Esophagus squamous epithelium (tissue), 5 donors: ENCODE measurements at regions not wholly inside any gene's neighbourhood (a gene's known extent, or its start where the extent isn't known, plus 50 kb on each side); places are given as distances from the start of the nearest gene placed in this dataset.

Source experiments
- DNase-seq: peaks from one replicate; lab custom pipeline; 2025; lab: John Stamatoyannopoulos, UW
- H3K27ac ChIP-seq, 4 donors: fragments of 200-600 bp; sonication (generic); one replicate each; pipeline ENCODE4 v1.5.1; 2016 to 2019; ENCODE audit warnings: mild to moderate bottlenecking in 1 of 4
- H3K27me3 ChIP-seq, 4 donors: fragments of 200-600 bp; sonication (generic); 1 replicate in 3 of 4; 2 replicates in 1 of 4; pipeline versions ENCODE4 v1.5.1 to v1.6.0; 2017 to 2021; ENCODE audit warnings: antibody characterized with exemption in 1 of 4
- H3K36me3 ChIP-seq, 3 donors: fragments of 200-600 bp; sonication (generic); one replicate each; pipeline ENCODE4 v1.5.1; 2016 to 2019
- H3K4me1 ChIP-seq, 3 donors: fragments of 200-600 bp; sonication (generic); one replicate each; pipeline ENCODE4 v1.5.1; 2017 to 2019
- H3K4me3 ChIP-seq, 4 donors: fragments of 200-600 bp; sonication (generic); 1 replicate in 3 of 4; 2 replicates in 1 of 4; pipeline ENCODE4 v1.5.1; 2016 to 2019; ENCODE audit warnings: mild to moderate bottlenecking in 2 of 4, moderate library complexity in 1 of 4
- H3K9me3 ChIP-seq, 3 donors: fragments of 200-600 bp; sonication (generic); one replicate each; pipeline ENCODE4 v1.5.1; 2016 to 2019
- CTCF ChIP-seq, 6 experiments: fragments of 450-650 bp in 4 of 6; fragments of 200-600 bp in 2 of 6; sonication (generic) in 2 of 6; IDR thresholded peaks; one replicate each; pipeline ENCODE4 v1.5.1; 2016 to 2019; ENCODE audit warnings: antibody characterized with exemption in 6 of 6, mild to moderate bottlenecking in 4 of 6, moderate library complexity in 4 of 6
- POLR2A ChIP-seq, 4 donors: fragments of 450-650 bp; IDR thresholded peaks; one replicate each; pipeline ENCODE4 v1.6.1; 2017; ENCODE audit warnings: antibody characterized with exemption in 4 of 4, mild to moderate bottlenecking in 4 of 4, moderate library complexity in 3 of 4
- WGBS, 2 donors: methylation state at CpG; one replicate each; pipeline ENCODE4 v1.1.5; 2018; 5-methylcytosine and 5-hydroxymethylcytosine counted together
- intact Hi-C: fragments of 100-400 bp; cut with DNase I; formaldehyde crosslinking; loops from one replicate; pipeline ENCODE4 v1.15.0; 2022
- donor health status: DM: yes; HTN: yes; CAD: no.

- Histone ChIP-seq H3K4me1 (peaks cover 0 to 23% (median 0%) of the 10 kb centered on the region in 3 donors), H3K27me3 (no peaks in the 10 kb centered on the region), H3K27ac (no peak overlapping the region), H3K9me3 (no peaks in the 10 kb centered on the region), H3K4me3 (no peak overlapping the region), H3K36me3 (no peaks in the 10 kb centered on the region)
- no peak for TF ChIP-seq POLR2A (IDR thresholded peaks at IDR 0.05)
- TF ChIP-seq CTCF (IDR thresholded peaks at IDR 0.05) = no peak
- intact Hi-C loops = no loop called here
- no peak for DNase-seq
- 44 to 70% methylated on average over 7 of the region's 7 CpGs for WGBS, 2 donors
These were observed 109.0 kb downstream of the TFAP2A start for GRCh38 chr6:10305790-10306415.

GRCh38 chr6:10303608-10304506 lies 111.0 kb downstream of the TFAP2A start:
- DNase-seq = no peak
- no peaks in the 10 kb centered on the region for H3K9me3 ChIP-seq
- H3K36me3 ChIP-seq = no peaks in the 10 kb centered on the region
- H3K27me3 ChIP-seq = no peaks in the 10 kb centered on the region
- peaks cover 0 to 9% (median 0%) of the 10 kb centered on the region in 3 donors for H3K4me1 ChIP-seq
- no peak overlapping the region for H3K4me3 ChIP-seq
- H3K27ac ChIP-seq = no peak overlapping the region
- no peak for TF ChIP-seq POLR2A (IDR thresholded peaks at IDR 0.05)
- WGBS, 2 donors = 78 to 81% methylated on average over 7 of the region's 7 CpGs
- intact Hi-C loops = no loop called here

- intact Hi-C loops = no loop called here
- Histone ChIP-seq H3K36me3 (no peaks in the 10 kb centered on the region), H3K4me3 (no peak overlapping the region), H3K4me1 (peaks cover 0 to 9% (median 0%) of the 10 kb centered on the region in 3 donors), H3K27me3 (no peaks in the 10 kb centered on the region), H3K27ac (no peak overlapping the region), H3K9me3 (no peaks in the 10 kb centered on the region)
- TF ChIP-seq CTCF (IDR thresholded peaks at IDR 0.05) (no peak), POLR2A (IDR thresholded peaks at IDR 0.05) (no peak)
- DNase-seq = no peak
- WGBS, 2 donors = 77% methylated on average over 6 of the region's 6 CpGs
These were observed 112.2 kb downstream of the TFAP2A start for GRCh38 chr6:10302566-10303235.

- 18 to 59% methylated on average over 2 of the region's 2 CpGs for WGBS, 2 donors
- no peak for DNase-seq
- Histone ChIP-seq H3K36me3 (no peaks in the 10 kb centered on the region), H3K4me3 (no peak overlapping the region), H3K4me1 (no peaks in the 10 kb centered on the region), H3K9me3 (no peaks in the 10 kb centered on the region), H3K27ac (no peak overlapping the region), H3K27me3 (no peaks in the 10 kb centered on the region)
- intact Hi-C loops = no loop called here
- TF ChIP-seq CTCF (IDR thresholded peaks at IDR 0.05) (no peak), POLR2A (IDR thresholded peaks at IDR 0.05) (no peak)
These were observed 114.8 kb downstream of the TFAP2A start for GRCh38 chr6:10300071-10300470.

GRCh38 chr6:10297832-10298231 lies 117.0 kb downstream of the TFAP2A start:
- TF ChIP-seq CTCF (IDR thresholded peaks at IDR 0.05) (no peak), POLR2A (IDR thresholded peaks at IDR 0.05) (no peak)
- Histone ChIP-seq H3K4me3 (no peak overlapping the region), H3K36me3 (no peaks in the 10 kb centered on the region), H3K27me3 (no peaks in the 10 kb centered on the region), H3K4me1 (no peaks in the 10 kb centered on the region), H3K27ac (no peak overlapping the region), H3K9me3 (no peaks in the 10 kb centered on the region)
- WGBS, 2 donors = 35 to 58% methylated on average over 4 of the region's 4 CpGs
- no peak for DNase-seq
- intact Hi-C loops = no loop called here
